ENCODE measurements at regions not wholly inside any gene's neighbourhood (a gene's known extent, or its start where the extent isn't known, plus 50 kb on each side); places are given as distances from the start of the nearest gene placed in this dataset.
"Not testable (repeated sequence)": the region's sequence is repeated elsewhere in the genome, so short reads cannot be mapped to it uniquely, and the experiment has no call there.

- DNase-seq (ENCODE audit: low read depth): no peak
Observed at GRCh38 chr5:86671536-86671935, 53.8 kb downstream of the COX7C start.

GRCh38 chr5:86674069-86674468 lies 56.3 kb downstream of the COX7C start:
- no peak for DNase-seq (ENCODE audit: low read depth)

- no peak for DNase-seq (ENCODE audit: low read depth)
Observed at GRCh38 chr5:86675311-86675710, 57.6 kb downstream of the COX7C start.

- no peak for DNase-seq (ENCODE audit: low read depth)
Observed at GRCh38 chr5:86679529-86679928, 61.8 kb downstream of the COX7C start.

- DNase-seq (ENCODE audit: low read depth): no peak
Observed at GRCh38 chr5:86679949-86680348, 62.2 kb downstream of the COX7C start.

GRCh38 chr5:86684222-86684621 lies 66.5 kb downstream of the COX7C start:
- DNase-seq (ENCODE audit: low read depth): no peak

- no peak for DNase-seq (ENCODE audit: low read depth)
Observed at GRCh38 chr5:86686046-86686445, 68.3 kb downstream of the COX7C start.

GRCh38 chr5:86688406-86688805 lies 70.7 kb downstream of the COX7C start:
- no peak for DNase-seq (ENCODE audit: low read depth)

GRCh38 chr5:86689103-86689729 lies 71.5 kb downstream of the COX7C start:
- no peak for DNase-seq (ENCODE audit: low read depth)

- no peak for DNase-seq (ENCODE audit: low read depth)
Observed at GRCh38 chr5:86709157-86709881, 91.6 kb downstream of the COX7C start.

GRCh38 chr5:86716121-86716520 lies 98.4 kb downstream of the COX7C start:
- no peak for DNase-seq (ENCODE audit: low read depth)

GRCh38 chr5:86731319-86732117 lies 113.8 kb downstream of the COX7C start:
- DNase-seq (ENCODE audit: low read depth): not testable (repeated sequence)

- DNase-seq (ENCODE audit: low read depth): no peak
Observed at GRCh38 chr5:86735370-86735769, 117.6 kb downstream of the COX7C start.

- DNase-seq (ENCODE audit: low read depth): no peak
Observed at GRCh38 chr5:86737579-86737978, 119.8 kb downstream of the COX7C start.

- DNase-seq (ENCODE audit: low read depth): no peak
Observed at GRCh38 chr5:86748538-86749105, 130.9 kb downstream of the COX7C start.

GRCh38 chr5:86749841-86750240 lies 132.1 kb downstream of the COX7C start:
- DNase-seq (ENCODE audit: low read depth): no peak

GRCh38 chr5:86756839-86757238 lies 139.1 kb downstream of the COX7C start:
- DNase-seq (ENCODE audit: low read depth): no peak

- no peak for DNase-seq (ENCODE audit: low read depth)
Observed at GRCh38 chr5:86757824-86758223, 140.1 kb downstream of the COX7C start.

- no peak for DNase-seq (ENCODE audit: low read depth)
Observed at GRCh38 chr5:86760661-86761060, 142.9 kb downstream of the COX7C start.

GRCh38 chr5:86763929-86764328 lies 146.2 kb downstream of the COX7C start:
- no peak for DNase-seq (ENCODE audit: low read depth)

- no peak for DNase-seq (ENCODE audit: low read depth)
Observed at GRCh38 chr5:86765778-86766502, 148.2 kb downstream of the COX7C start.

GRCh38 chr5:86768699-86769202 lies 151.0 kb downstream of the COX7C start:
- DNase-seq (ENCODE audit: low read depth): no peak
